ENCODE measurements at regions not wholly inside any gene's neighbourhood (a gene's known extent, or its start where the extent isn't known, plus 50 kb on each side); places are given as distances from the start of the nearest gene placed in this dataset.

DNA sequence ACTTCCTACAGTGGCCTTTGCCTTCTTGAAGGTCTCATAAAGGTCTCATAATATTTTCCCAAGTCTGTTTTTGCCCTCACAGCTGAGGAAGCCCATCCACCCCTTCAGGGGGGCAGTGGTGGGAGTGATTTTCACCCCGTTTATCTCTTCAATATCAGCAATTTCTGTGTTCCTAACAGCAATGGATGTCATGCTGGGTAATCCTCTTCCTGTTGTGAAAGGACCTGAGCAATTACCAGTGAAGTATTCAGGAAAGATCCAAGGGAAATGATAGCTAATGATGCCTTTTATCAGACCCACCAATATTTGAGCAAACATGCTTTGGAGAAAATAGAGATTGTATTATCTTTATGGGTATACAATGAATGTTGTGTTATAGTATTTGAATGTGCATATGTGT lies 226.9 kb downstream of the INSC start:
- no peak overlapping the region for H3K27ac Mint-ChIP-seq
- no peak for DNase-seq (ENCODE audit: low spot score)
- Histone ChIP-seq H3K9me2 (ENCODE audit: insufficient read depth) (0 out of 2 replicates have a peak, but pooled peaks cover 2% of the 10 kb centered on the region), H3F3A (replicated peaks; ENCODE audit: low read depth) (no peaks in the 10 kb centered on the region), H3K4me1 (ENCODE audit: insufficient read depth) (peaks cover 9% of the 10 kb centered on the region), H2AFZ (peak overlapping the region; percentile 5; the same call in 1 of the 2 replicates), H3K4me3 (no peak overlapping the region), H3K27ac (ENCODE audit: low read depth) (no peak overlapping the region), H4K20me1 (replicated peaks; ENCODE audit: insufficient read depth) (no peaks in the 10 kb centered on the region), H3K4me2 (no peak overlapping the region), H3K36me3 (ENCODE audit: insufficient read depth) (no peaks in the 10 kb centered on the region), H3K27me3 (ENCODE audit: insufficient read depth) (no peaks in the 10 kb centered on the region), H3K79me2 (replicated peaks; ENCODE audit: insufficient read depth) (no peaks in the 10 kb centered on the region)
- H3K4me3 Mint-ChIP-seq, result no peak overlapping the region
- H3K27me3 Mint-ChIP-seq (ENCODE audit: insufficient read depth, low read depth, poor library complexity), result no peaks in the 10 kb centered on the region
- TF ChIP-seq CREB1 (CRISPR knock-in tag; IDR thresholded peaks at IDR 0.05; ENCODE audit: low read depth) (no peak), EZH2phosphoT487 (IDR thresholded peaks at IDR 0.05; ENCODE audit: unreplicated experiment) (no peak), REST (IDR thresholded peaks at IDR 0.05; ENCODE audit: unreplicated experiment) (no peak), EZH2 (IDR thresholded peaks at IDR 0.05; ENCODE audit: low read depth, unreplicated experiment) (no peak), CTCF (conservative IDR thresholded peaks at IDR 0.05; ENCODE audit: low read depth in 2 of 2) (no peak), JUNB (IDR thresholded peaks at IDR 0.05; ENCODE audit: unreplicated experiment) (no peak)
- TF ChIP-seq, protein P1, sequence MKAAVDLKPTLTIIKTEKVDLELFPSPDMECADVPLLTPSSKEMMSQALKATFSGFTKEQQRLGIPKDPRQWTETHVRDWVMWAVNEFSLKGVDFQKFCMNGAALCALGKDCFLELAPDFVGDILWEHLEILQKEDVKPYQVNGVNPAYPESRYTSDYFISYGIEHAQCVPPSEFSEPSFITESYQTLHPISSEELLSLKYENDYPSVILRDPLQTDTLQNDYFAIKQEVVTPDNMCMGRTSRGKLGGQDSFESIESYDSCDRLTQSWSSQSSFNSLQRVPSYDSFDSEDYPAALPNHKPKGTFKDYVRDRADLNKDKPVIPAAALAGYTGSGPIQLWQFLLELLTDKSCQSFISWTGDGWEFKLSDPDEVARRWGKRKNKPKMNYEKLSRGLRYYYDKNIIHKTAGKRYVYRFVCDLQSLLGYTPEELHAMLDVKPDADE (IDR thresholded peaks at IDR 0.05), result no peak
- H3K36me3 Mint-ChIP-seq (ENCODE audit: low read depth), result peaks cover 21% of the 10 kb centered on the region
- H3K9me3 Mint-ChIP-seq, result peaks cover 22% of the 10 kb centered on the region
- no peak for ATAC-seq
- H3K4me1 Mint-ChIP-seq, result peaks cover 22% of the 10 kb centered on the region

GRCh38 chr11:15342163-15342562 lies 227.4 kb downstream of the INSC start:
- Histone ChIP-seq H3K4me3 (no peak overlapping the region), H3K27me3 (ENCODE audit: insufficient read depth) (no peaks in the 10 kb centered on the region), H3K4me1 (ENCODE audit: insufficient read depth) (peaks cover 9% of the 10 kb centered on the region), H3K36me3 (ENCODE audit: insufficient read depth) (no peaks in the 10 kb centered on the region), H3K9me2 (ENCODE audit: insufficient read depth) (0 out of 2 replicates have a peak, but pooled peaks cover 4% of the 10 kb centered on the region), H3K4me2 (no peak overlapping the region), H4K20me1 (replicated peaks; ENCODE audit: insufficient read depth) (no peaks in the 10 kb centered on the region), H3F3A (replicated peaks; ENCODE audit: low read depth) (no peaks in the 10 kb centered on the region), H3K27ac (ENCODE audit: low read depth) (no peak overlapping the region), H2AFZ (peak overlapping the region; percentile 81; the same call in 1 of the 2 replicates), H3K79me2 (replicated peaks; ENCODE audit: insufficient read depth) (no peaks in the 10 kb centered on the region)
- Mint-ChIP-seq H3K9me3 (peaks cover 22% of the 10 kb centered on the region), H3K27ac (no peak overlapping the region), H3K36me3 (ENCODE audit: low read depth) (peaks cover 21% of the 10 kb centered on the region), H3K4me3 (no peak overlapping the region), H3K27me3 (ENCODE audit: insufficient read depth, low read depth, poor library complexity) (no peaks in the 10 kb centered on the region), H3K4me1 (peaks cover 18% of the 10 kb centered on the region)
- DNase-seq (ENCODE audit: low spot score), result peak; percentile 2
- ATAC-seq, result peak; percentile 48
- TF ChIP-seq NANOG (IDR thresholded peaks at IDR 0.05; ENCODE audit: borderline replicate concordance) (no peak), ZNF114 (CRISPR knock-in tag; IDR thresholded peaks at IDR 0.05) (no peak), CTCF (conservative IDR thresholded peaks at IDR 0.05; ENCODE audit: low read depth in 2 of 2) (no peak), CREB1 (CRISPR knock-in tag; IDR thresholded peaks at IDR 0.05; ENCODE audit: low read depth) (no peak), POLR2AphosphoS5 (IDR thresholded peaks at IDR 0.05; ENCODE audit: low read depth) (no peak)
- TF ChIP-seq, protein P1 (IDR thresholded peaks at IDR 0.05), result no peak
